MM.1S (cell line): ENCODE measurements at regions not wholly inside any gene's neighbourhood (a gene's known extent, or its start where the extent isn't known, plus 50 kb on each side); places are given as distances from the start of the nearest gene placed in this dataset.

Experiments used
- CTCF ChIP-seq: fragments of 300-600 bp; sonication (generic); IDR thresholded peaks from 2 replicates; pipeline ENCODE4 v1.5.1; 2016; ENCODE audit warnings: antibody characterized with exemption, low read length, mixed read lengths
- EZH2 ChIP-seq: fragments of 300-600 bp; sonication (generic); optimal IDR thresholded peaks from 2 replicates; pipeline ENCODE3; 2017; ENCODE audit warnings: low read depth, mild to moderate bottlenecking, antibody characterized with exemption, low read length, mixed read lengths
- EZH2phosphoT487 ChIP-seq: fragments of 300-600 bp; sonication (generic); IDR thresholded peaks from 2 replicates; pipeline ENCODE4 v1.6.1; 2018; ENCODE audit warnings: antibody characterized with exemption, low read length

DNA sequence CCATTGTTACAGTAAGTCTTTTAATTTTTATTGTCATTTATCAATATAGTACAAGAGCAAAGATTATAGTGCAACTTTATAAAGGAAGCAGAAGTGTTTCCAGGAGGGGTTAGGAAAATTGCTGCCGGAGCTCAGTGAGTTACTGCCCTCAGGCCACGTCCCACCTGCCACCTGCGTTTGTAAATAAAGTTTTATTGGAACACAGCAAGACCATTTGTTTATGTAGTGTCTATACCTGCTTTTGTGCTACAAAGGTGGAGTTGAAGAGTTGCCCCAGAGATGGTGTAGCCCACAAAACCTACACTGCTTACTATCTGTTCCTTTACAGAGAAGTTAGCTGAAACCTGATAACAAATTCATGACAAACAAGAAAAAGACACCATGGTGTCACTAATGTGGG, 437.8 kb upstream of the B3GAT1 start:
- TF ChIP-seq EZH2phosphoT487: no peak
- TF ChIP-seq CTCF: no peak
- no peak for TF ChIP-seq EZH2
